Amygdala (tissue), 56 donors: ENCODE measurements at regions not wholly inside any gene's neighbourhood (a gene's known extent, or its start where the extent isn't known, plus 50 kb on each side); places are given as distances from the start of the nearest gene placed in this dataset.

Source experiments
- DNase-seq, 56 donors: peaks; one replicate each; lab custom pipeline; 2025; lab: John Stamatoyannopoulos, UW

DNA sequence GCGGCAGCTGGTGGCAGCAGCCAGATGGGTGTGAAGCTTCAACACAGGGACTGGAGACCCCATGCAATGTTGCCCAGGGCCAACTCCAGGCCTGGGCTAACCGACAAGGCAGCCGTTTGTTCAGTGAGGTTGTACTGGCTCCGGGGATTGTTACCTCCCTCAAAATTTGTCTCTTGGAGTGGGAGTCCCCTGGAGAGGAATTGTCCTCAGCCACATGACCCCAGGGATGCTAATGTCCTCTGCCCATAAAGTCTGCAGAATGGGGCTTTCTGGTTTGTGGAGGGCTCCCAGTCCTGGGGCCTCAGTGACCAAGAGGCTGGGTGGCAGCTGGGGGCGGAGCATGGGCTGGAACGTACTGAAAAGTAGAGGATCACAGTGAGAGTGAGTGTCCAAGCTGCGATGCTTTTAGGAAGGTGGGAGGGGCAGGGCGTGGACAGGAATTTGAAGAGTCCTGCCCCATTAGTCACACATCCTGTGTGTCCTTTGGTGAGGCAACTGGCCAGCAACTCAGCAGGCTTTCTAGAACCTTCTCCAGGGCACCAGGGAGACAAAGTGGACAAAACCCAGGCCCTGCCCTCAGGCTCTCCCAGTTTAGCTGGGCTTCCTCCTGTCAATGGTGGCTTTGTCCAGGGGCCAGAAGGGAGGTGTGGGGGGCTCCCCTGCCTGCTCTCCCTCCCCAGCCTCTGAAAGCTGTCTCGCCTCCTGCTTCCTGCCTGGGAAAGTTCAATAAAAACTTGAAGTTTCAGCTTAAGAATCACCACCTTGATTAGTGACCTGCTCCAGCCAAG, 114.0 kb downstream of the NSG2 start:
- no peak for DNase-seq

- DNase-seq, result no peak
Measured at GRCh38 chr5:174165406-174165805, 119.9 kb downstream of the NSG2 start.

- peak in 22 of 56 donors; percentile 11 to 54 (median 28) for DNase-seq
Measured at GRCh38 chr5:174166231-174167079, 120.9 kb downstream of the NSG2 start.

GRCh38 chr5:174167080-174167910, 121.8 kb downstream of the NSG2 start:
- DNase-seq, result no peak

GRCh38 chr5:174172152-174172551, 126.6 kb downstream of the NSG2 start:
- DNase-seq, result peak in 29 of 56 donors; percentile 11 to 77 (median 33)

DNA sequence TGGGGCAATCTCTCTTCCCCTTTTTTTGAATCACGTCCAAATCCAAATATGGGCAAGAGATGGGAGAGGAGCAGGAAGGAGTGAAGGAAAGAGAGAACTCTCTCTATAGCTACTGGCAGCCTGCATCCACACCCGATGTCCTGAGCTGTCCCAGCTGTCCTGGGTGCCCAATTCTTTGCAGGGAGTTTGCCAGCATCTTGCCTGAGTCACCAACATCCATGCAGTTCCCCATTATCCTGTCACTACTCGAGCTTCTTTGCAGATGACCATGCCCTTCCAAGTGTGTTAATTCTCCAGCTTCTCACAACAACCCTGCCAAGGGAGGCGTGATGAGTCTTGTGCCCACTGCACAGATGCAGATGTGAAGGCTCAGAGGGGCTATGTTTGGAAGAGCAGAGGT, 127.1 kb downstream of the NSG2 start:
- peak in 4 of 56 donors; percentile 23 to 77 (median 62) for DNase-seq

DNA sequence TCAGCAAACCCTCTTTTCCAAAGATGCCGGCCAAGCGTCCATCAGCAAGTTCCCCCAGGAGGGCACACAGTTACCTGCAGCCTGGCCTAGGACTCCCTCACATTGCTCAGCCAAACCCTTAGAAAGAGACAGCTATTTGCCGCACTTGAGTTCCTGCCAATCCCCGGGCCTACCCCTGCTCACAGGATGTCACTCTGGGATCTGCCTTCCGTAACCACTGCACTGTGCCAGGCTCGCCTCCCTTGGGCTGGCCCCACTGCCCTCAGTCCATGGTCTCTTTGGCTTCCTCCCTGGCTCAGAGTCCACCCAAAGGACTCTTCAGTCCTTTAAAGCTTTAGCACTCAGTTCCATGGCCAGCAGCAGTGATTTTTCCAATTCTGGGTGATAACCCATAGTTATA, 128.3 kb downstream of the NSG2 start:
- DNase-seq, result no peak

DNA sequence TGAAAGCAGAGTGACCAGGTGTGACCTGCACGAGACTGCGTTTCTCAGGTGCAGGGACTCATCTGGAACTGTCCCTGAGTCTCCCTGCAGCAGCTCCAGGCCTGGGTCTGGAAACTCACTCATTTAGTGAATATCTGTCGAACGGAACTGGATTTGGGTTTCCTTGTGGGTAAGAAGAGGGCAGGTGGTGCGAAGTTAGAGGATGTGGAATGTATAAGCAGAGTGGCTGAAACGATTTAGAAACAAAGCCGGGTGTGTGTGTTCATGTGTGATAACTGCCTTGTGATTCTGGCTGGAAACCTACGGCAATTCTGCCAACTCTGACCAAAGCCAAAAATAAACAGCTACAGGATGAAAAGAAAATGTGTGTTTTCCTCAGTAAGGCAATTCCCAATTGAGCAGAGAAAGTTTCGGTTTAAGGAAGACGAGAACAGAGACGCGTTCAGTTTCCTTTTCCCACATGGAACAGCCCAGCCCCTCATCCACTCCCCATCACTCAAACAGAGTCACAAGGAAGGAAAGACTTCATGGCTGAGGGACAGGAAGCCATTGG, 130.3 kb downstream of the NSG2 start:
- peak in 4 of 56 donors; percentile 13 to 43 (median 18) for DNase-seq

DNA sequence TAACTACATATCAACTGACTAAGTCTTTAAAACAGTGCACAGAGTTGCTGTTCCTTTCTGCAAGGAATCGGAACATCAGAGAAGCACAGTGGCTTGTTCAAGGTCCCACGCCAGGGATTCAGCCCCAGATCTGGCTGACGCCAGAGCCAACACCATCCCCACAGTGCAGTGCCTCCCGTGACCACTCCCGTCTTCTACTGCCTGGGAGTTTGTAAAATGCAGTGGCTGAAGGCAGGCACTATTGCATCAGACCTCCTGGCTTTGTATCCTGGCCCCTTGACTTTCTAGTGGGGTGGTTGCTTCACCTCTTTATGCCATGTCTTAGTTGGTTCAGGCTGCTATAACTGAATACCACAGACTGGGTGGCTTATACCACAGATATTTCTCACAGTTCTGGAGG, 131.0 kb downstream of the NSG2 start:
- DNase-seq, result no peak

GRCh38 chr5:174177531-174177930, 132.0 kb downstream of the NSG2 start:
- no peak for DNase-seq

DNA sequence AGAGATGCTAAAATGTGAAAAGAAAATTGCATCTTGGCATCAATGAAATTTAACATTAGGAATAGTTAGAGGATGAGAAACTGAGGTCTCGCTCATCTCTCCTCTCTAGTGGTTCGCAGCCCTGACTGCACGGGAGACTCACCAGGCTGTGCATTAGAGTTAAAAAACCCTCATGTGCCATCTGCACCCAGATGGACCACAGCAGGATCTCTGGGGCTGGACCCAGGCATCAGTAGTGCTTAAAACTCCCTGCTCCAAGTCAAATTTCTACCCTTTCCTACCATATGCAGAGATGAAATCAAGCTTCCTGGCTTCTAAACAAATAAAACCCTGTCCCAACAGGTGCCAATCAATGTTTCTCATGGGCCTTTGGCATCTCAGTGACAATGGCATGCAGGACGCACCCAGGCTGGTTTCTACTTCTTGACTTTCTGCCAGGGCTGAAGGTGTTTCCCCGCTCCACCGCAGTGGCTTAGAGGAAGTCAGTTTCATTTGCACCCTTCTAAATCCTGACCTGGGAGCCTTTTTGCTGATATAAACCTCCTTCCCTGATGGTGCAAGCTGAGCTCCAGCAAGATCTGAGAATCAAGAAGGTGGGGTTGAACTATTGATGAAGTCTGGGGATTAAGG, 132.6 kb downstream of the NSG2 start:
- no peak for DNase-seq

- DNase-seq, result no peak
Measured at GRCh38 chr5:174180639-174181038, 135.1 kb downstream of the NSG2 start.

- no peak for DNase-seq
Measured at GRCh38 chr5:174182111-174182510, 136.6 kb downstream of the NSG2 start.

GRCh38 chr5:174183701-174184100, 138.2 kb downstream of the NSG2 start:
- no peak for DNase-seq

DNA sequence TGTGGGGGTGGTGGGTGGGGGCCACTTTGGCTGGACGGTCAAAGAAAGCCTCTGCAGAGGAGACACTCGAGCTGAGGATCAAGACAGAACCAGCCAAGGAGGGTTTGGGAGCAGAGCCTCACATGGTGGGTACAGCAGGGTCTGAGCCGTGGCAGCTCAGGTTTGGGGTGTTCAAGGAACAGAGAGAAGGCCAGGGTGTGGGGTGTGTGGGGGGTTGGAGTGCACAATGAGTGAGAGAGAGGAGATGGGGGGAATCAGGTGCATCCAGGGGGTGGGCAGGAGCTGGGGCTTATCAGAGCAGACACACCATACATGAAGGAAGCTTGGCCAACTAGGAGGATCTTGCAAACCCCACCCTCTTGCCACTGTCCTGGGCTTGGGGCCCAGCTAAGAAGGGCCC, 140.0 kb downstream of the NSG2 start:
- no peak for DNase-seq

DNA sequence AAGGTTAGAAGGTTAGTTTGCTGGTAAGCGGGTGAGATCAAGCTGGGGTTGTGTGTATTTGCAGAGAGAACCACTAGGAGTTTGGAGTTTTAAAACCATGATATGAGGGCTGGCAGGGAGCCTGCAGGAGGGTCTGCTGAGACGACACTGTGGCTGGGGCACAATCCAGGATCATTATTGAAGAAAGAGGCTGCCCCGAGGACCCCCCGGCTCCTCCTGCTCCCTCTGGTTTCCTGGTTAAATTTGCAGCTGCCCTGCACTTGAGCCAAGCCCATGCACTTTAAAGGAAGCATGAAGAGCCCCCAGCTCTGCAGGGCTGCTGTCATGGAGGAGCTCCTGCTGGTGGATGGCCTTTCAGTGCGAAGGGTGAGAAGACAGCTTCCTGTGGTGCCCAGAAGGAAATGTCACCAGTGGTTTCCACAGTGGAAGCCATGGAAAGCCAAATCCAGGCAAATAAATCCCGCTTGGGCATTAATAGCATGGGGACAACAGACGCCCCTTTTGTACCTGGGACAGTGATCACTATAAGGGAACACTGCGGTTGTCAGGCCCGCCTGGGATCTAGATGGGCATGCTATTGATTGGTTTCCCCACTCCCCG, 140.7 kb downstream of the NSG2 start:
- DNase-seq, result no peak

DNA sequence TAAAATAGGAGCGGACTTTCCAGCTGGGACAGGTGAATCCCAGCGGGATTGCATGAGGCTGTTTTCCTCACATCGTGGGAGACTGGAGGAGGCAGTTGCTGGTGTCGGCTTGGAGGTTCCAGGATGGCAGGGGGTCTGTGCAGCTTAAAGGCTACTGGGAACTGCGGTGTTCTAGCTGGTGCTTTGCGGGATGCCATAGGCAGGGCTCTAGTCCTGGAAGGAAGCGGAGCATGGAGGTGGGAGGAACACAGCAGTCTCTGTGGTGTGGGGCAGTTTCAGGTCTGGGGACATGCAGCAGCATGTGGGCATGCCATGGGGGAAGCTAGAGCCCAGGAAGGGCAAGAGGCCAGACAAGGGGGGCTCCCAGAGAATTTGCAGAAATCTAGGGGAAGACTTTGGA, 141.5 kb downstream of the NSG2 start:
- DNase-seq, result no peak

DNA sequence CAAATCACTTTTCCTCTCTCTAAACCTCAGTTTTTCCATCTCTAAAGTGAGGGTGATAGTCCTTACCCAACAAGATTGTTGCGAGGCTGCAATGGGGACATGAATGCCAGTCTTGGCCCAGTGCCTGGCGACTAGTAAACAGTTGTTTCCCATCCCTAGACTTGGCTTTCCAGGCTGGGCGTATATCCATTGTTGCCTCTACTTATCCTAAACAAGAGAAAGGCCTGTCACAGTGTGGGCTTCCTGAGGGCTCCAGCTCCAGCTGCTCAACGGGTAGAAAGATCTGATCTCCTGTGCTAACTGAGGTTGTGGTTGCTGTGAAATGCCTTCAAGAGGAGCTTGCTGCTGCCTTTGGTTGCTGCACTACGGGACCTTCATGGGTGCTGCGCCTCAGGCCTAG, 142.0 kb downstream of the NSG2 start:
- no peak for DNase-seq

- DNase-seq, result no peak
Measured at GRCh38 chr5:174188295-174188694, 142.8 kb downstream of the NSG2 start.
